Large intestine (tissue), 3 donors: ENCODE measurements at regions not wholly inside any gene's neighbourhood (a gene's known extent, or its start where the extent isn't known, plus 50 kb on each side); places are given as distances from the start of the nearest gene placed in this dataset.
A peak's percentile ranks its signal among the peaks of the same experiment; 100 is the strongest.

ENCODE experiments used
- DNase-seq, 2 donors: peaks; one replicate each; pipeline versions ENCODE4 v3.0.0 to v3.0.0-alpha.2; 2013
- H3K27ac ChIP-seq: one replicate; pipeline ENCODE4 v1.5.1; 2013; ENCODE audit warnings: low read length
- H3K27me3 ChIP-seq: 2 replicates; pipeline ENCODE4 v1.6.1; 2013; ENCODE audit warnings: low read length; ENCODE audit not compliant: control insufficient read depth, insufficient read depth
- H3K36me3 ChIP-seq: 2 replicates; pipeline ENCODE4 v1.6.1; 2013; ENCODE audit warnings: low read length; ENCODE audit not compliant: control insufficient read depth, insufficient read depth
- H3K4me1 ChIP-seq: one replicate; pipeline ENCODE4 v1.6.1; 2013; ENCODE audit warnings: low read length; ENCODE audit not compliant: control insufficient read depth, insufficient read depth
- H3K4me3 ChIP-seq: one replicate; pipeline ENCODE4 v1.5.1; 2013; ENCODE audit warnings: low read length
- H3K9me3 ChIP-seq: one replicate; pipeline ENCODE4 v1.6.1; 2013; ENCODE audit warnings: mild to moderate bottlenecking, low read depth, low read length, moderate library complexity; ENCODE audit not compliant: control insufficient read depth
- WGBS: methylation state at CpG from one replicate; pipeline ENCODE4 v1.1.5; 2013; ENCODE audit warnings: low lambda C conversion rate; ENCODE audit not compliant: insufficient coverage; 5-methylcytosine and 5-hydroxymethylcytosine counted together

DNA sequence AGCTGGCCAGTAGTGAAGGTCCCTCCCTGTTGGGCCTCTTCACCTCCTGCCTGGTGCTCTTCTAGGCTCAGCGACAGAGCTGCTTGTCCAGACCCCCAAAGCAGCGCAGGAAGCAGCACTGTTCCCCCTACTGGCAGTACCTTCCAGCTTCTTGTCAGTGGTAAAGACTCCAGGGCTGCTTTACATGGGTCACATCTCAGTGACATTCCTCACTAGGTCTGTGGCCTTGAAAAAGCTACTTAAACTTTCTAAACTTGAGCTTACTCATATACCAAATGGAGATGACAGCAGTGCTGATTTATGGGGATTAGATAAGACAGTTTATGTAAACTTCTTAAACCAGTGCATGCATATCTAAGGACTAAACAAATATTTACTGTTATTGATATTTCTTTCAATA lies 117.3 kb downstream of the FAT4 start:
- Histone ChIP-seq H3K9me3 (no peaks in the 10 kb centered on the region), H3K4me3 (no peak overlapping the region), H3K4me1 (no peaks in the 10 kb centered on the region), H3K27me3 (no peaks in the 10 kb centered on the region), H3K27ac (no peak overlapping the region), H3K36me3 (no peaks in the 10 kb centered on the region)
- no peak for DNase-seq
- WGBS: no CpG with 5 or more reads among the region's 2 CpGs

DNA sequence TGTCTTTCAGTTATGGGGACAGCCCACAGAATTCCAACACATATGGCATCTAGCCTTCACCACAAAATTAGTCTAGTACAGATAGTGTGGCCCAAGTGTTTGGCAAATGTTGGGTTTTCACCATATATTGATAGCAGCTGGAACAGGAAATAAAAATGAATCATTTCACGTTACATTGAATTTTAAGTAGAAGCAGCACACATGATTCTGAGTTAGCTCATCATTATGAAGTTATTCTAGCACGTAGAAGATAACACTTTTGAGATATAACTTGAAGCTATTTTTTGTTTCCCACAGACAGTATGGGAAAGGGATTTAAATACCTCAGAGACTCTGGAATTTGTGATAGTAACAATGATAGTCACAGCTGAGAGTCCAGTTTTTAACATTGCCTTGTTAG lies 118.7 kb downstream of the FAT4 start:
- WGBS: 100% methylated on average over 1 of the region's 2 CpGs
- DNase-seq: no peak
- no peaks in the 10 kb centered on the region for H3K4me1 ChIP-seq
- no peaks in the 10 kb centered on the region for H3K36me3 ChIP-seq
- H3K27me3 ChIP-seq: no peaks in the 10 kb centered on the region
- no peak overlapping the region for H3K4me3 ChIP-seq
- no peaks in the 10 kb centered on the region for H3K9me3 ChIP-seq
- H3K27ac ChIP-seq: no peak overlapping the region

DNA sequence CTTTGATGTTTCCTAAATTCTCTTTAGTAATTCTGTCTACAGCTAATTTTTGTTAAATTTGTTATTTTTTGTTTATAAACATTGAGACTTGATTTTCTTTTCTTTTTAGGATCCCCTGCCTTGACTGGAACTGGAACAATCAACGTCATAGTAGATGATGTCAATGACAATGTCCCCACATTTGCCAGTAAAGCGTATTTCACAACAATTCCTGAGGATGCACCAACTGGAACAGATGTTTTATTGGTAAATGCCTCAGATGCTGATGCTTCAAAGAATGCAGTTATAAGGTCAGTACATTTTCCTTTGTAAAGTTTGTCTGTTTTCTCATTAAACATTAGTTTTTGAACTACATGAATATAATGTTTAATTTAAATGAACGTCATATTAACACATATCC lies 119.4 kb downstream of the FAT4 start:
- no CpG with 5 or more reads among the region's 3 CpGs for WGBS
- Histone ChIP-seq H3K9me3 (no peaks in the 10 kb centered on the region), H3K4me1 (no peaks in the 10 kb centered on the region), H3K27me3 (no peaks in the 10 kb centered on the region), H3K36me3 (no peaks in the 10 kb centered on the region), H3K4me3 (no peak overlapping the region), H3K27ac (no peak overlapping the region)
- DNase-seq: no peak

- Histone ChIP-seq H3K9me3 (no peaks in the 10 kb centered on the region), H3K27ac (no peak overlapping the region), H3K27me3 (no peaks in the 10 kb centered on the region), H3K4me3 (no peak overlapping the region), H3K36me3 (no peaks in the 10 kb centered on the region), H3K4me1 (no peaks in the 10 kb centered on the region)
- no peak for DNase-seq
- WGBS: no CpG with 5 or more reads among the region's 1 CpG
These were observed 126.1 kb downstream of the FAT4 start for GRCh38 chr4:125440814-125441213.

GRCh38 chr4:125444166-125444565 lies 129.4 kb downstream of the FAT4 start:
- H3K27ac ChIP-seq: no peak overlapping the region
- H3K4me1 ChIP-seq: no peaks in the 10 kb centered on the region
- no peaks in the 10 kb centered on the region for H3K9me3 ChIP-seq
- no peak overlapping the region for H3K4me3 ChIP-seq
- H3K36me3 ChIP-seq: peaks cover 3% of the 10 kb centered on the region
- no peaks in the 10 kb centered on the region for H3K27me3 ChIP-seq
- WGBS: 83% methylated on average over 1 of the region's 1 CpG
- no peak for DNase-seq

DNA sequence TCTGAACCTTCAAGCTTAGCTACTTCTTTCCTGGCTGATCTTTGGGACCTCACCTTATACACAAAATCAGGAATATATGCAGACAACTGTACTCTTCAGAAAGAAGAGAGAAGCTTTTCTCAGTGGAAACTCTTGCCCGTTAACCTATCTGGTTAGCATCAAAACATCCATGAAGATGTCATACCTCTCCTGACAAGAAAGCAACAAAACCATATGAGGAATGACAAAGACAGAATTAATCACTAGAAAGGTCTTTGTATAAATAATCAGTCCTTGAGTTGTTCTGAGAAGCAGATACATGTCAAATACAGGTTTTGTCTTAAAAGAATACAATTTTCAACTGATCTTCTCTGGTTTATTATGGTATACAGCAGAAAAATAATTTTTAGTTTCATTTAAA lies 130.8 kb downstream of the FAT4 start:
- Histone ChIP-seq H3K27me3 (no peaks in the 10 kb centered on the region), H3K36me3 (peaks cover 4% of the 10 kb centered on the region), H3K9me3 (no peaks in the 10 kb centered on the region), H3K4me1 (no peaks in the 10 kb centered on the region), H3K4me3 (no peak overlapping the region), H3K27ac (no peak overlapping the region)
- no peak for DNase-seq
- no CpG with 5 or more reads among the region's 1 CpG for WGBS

DNA sequence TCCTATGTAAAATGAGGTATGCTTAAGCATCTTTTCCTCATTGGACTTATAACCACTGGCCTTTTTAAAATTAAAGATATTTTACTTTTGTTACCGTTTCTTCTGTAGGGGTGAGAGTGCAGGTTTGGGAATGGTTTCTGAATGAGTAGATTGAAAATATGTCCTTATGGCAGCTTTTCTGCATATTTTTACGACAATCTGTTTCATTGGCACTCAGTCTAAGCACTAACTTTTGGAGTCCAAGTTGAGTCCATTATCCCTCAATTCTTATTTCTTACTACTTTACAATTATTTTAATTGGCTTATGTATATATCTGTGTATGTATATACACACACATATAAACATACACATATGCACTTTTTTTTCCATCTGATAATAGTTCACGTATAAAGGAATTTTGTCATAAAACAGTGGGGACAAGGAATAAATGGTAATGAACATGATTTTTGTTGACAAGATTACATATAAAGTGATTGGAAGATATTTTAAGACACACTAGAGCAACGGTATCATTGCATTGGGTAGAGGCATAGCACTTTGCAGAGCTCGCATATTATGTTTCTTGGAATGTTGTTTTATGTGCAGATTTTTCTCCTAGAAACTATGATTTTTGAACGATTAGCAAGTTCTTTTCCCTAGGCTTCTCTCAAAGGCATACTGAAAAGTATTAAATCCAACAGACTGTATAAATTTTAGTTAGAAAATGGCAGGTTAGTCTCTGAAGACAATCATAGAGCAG lies 133.0 kb downstream of the FAT4 start:
- no CpG with 5 or more reads among the region's 6 CpGs for WGBS
- Histone ChIP-seq H3K4me1 (no peaks in the 10 kb centered on the region), H3K9me3 (no peaks in the 10 kb centered on the region), H3K4me3 (no peak overlapping the region), H3K27ac (no peak overlapping the region), H3K27me3 (no peaks in the 10 kb centered on the region), H3K36me3 (peaks cover 16% of the 10 kb centered on the region)
- no peak for DNase-seq

GRCh38 chr4:125456075-125456474 lies 141.3 kb downstream of the FAT4 start:
- no peaks in the 10 kb centered on the region for H3K27me3 ChIP-seq
- DNase-seq: peak; percentile 39 to 61
- H3K4me3 ChIP-seq: no peak overlapping the region
- peaks cover 8% of the 10 kb centered on the region for H3K36me3 ChIP-seq
- H3K4me1 ChIP-seq: peaks cover 4% of the 10 kb centered on the region
- WGBS: 20% methylated on average over 1 of the region's 3 CpGs
- H3K9me3 ChIP-seq: no peaks in the 10 kb centered on the region
- H3K27ac ChIP-seq: no peak overlapping the region

- DNase-seq: no peak
- Histone ChIP-seq H3K27me3 (no peaks in the 10 kb centered on the region), H3K27ac (no peak overlapping the region), H3K4me1 (peaks cover 4% of the 10 kb centered on the region), H3K9me3 (no peaks in the 10 kb centered on the region), H3K36me3 (no peaks in the 10 kb centered on the region), H3K4me3 (no peak overlapping the region)
- 100% methylated on average over 1 of the region's 1 CpG for WGBS
These were observed 144.8 kb downstream of the FAT4 start for GRCh38 chr4:125459531-125459930.

GRCh38 chr4:125461676-125462363 lies 147.1 kb downstream of the FAT4 start:
- Histone ChIP-seq H3K36me3 (no peaks in the 10 kb centered on the region), H3K27me3 (no peaks in the 10 kb centered on the region), H3K27ac (no peak overlapping the region), H3K4me3 (no peak overlapping the region), H3K9me3 (no peaks in the 10 kb centered on the region), H3K4me1 (no peaks in the 10 kb centered on the region)
- no peak for DNase-seq
- WGBS: 67% methylated on average over 1 of the region's 3 CpGs

- Histone ChIP-seq H3K4me3 (no peak overlapping the region), H3K27ac (no peak overlapping the region), H3K27me3 (no peaks in the 10 kb centered on the region), H3K9me3 (no peaks in the 10 kb centered on the region), H3K4me1 (no peaks in the 10 kb centered on the region), H3K36me3 (no peaks in the 10 kb centered on the region)
- WGBS: 91% methylated on average over 1 of the region's 1 CpG
- no peak for DNase-seq
These were observed 149.4 kb downstream of the FAT4 start for GRCh38 chr4:125464146-125464545.
